Psoas muscle (tissue), 7 donors: ENCODE measurements at regions not wholly inside any gene's neighbourhood (a gene's known extent, or its start where the extent isn't known, plus 50 kb on each side); places are given as distances from the start of the nearest gene placed in this dataset.

ENCODE experiments used
- ATAC-seq, 4 donors: fragments of 200-7000 bp; cut with Tn5 transposase; one replicate each; pipeline ENCODE4 v1.9.1; 2020; ENCODE audit warnings: moderate library complexity in 3 of 4, mild to moderate bottlenecking in 2 of 4
- DNase-seq, 2 donors: peaks; one replicate each; pipeline ENCODE4 v3.0.0-alpha.2; 2020
- H3K27ac ChIP-seq: fragments of 200-600 bp; one replicate; pipeline ENCODE4 v1.8.0; 2022
- H3K27me3 ChIP-seq, 3 donors: fragments of 200-600 bp in 1 of 3; one replicate each; pipeline versions ENCODE4 v1.6.1 to v1.8.0; 2013 to 2022; ENCODE audit warnings: low read length in 2 of 3, mild to moderate bottlenecking in 2 of 3, moderate library complexity in 1 of 3; ENCODE audit not compliant: insufficient read depth in 3 of 3
- H3K36me3 ChIP-seq, 2 donors: fragments of 200-600 bp in 1 of 2; one replicate each; pipeline versions ENCODE4 v1.6.1 to v1.8.0; 2013 to 2022; ENCODE audit warnings: low read depth in 1 of 2, mild to moderate bottlenecking in 1 of 2, moderate library complexity in 1 of 2; ENCODE audit not compliant: insufficient read depth in 1 of 2
- H3K4me1 ChIP-seq: fragments of 200-600 bp; one replicate; pipeline ENCODE4 v1.8.0; 2022
- H3K4me3 ChIP-seq: fragments of 200-600 bp; one replicate; pipeline ENCODE4 v1.8.0; 2022; ENCODE audit warnings: mild to moderate bottlenecking
- H3K9me3 ChIP-seq: fragments of 200-600 bp; one replicate; pipeline ENCODE4 v1.8.0; 2022
- CTCF ChIP-seq: fragments of 200-600 bp; IDR thresholded peaks from one replicate; pipeline ENCODE4 v1.8.0; 2022; ENCODE audit warnings: antibody characterized with exemption
- WGBS, 3 donors: extraction: QIAGEN DNeasy Blood & Tissue Kit; methylation state at CpG; one replicate each; pipeline versions ENCODE4 v1.1.6 to v1.1.7; 2013; 5-methylcytosine and 5-hydroxymethylcytosine counted together
- intact Hi-C, 2 donors: fragments of 100-400 bp; cut with DNase I; formaldehyde crosslinking; loops; one replicate each; pipeline versions ENCODE4 v1.11.0 to v1.14.2; 2022
- donor health status: healthy with polysubstance abuse.
- donor health status: DM: no; HTN: no; CAD: no; lungs with moderate emphysema.
- donor health status: Bipolar disorder and iron deficiency.
- donor health status: healthy.
- donor health status: DM: yes; HTN: yes; CAD: no.
- donor health status: DM: no; HTN: no; CAD: no.
- donor health status: DM: yes; HTN: yes; CAD: no.

DNA sequence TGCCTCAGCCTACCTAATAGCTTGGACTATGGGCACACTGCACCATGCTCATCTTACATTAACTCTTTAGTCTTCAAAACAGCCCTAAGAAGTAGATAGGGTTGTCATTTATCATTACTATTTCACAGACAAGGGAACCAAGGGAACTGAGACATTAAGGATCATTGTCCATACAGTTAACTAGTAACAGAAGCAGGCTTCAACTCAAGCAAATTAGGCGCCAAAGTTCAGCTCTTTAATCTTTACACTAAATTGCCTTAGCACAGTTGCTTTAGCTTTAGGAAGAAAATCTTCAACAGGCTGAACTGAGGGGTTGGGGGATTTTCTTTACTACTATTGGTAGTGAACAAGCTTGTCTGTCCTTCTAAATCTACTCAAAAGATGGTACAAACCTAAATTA lies 68.8 kb upstream of the CAND1 start:
- 0 to 48% (median 43%) methylated on average over 1 of the region's 1 CpG for WGBS, 3 donors
- no peak overlapping the region for H3K27ac ChIP-seq
- H3K9me3 ChIP-seq: no peaks in the 10 kb centered on the region
- H3K4me3 ChIP-seq: no peak overlapping the region
- TF ChIP-seq CTCF: no peak
- intact Hi-C loops: no loop called here
- no peaks in the 10 kb centered on the region for H3K4me1 ChIP-seq
- peaks cover 0 to 2% (median 0%) of the 10 kb centered on the region in 3 donors for H3K27me3 ChIP-seq
- DNase-seq (no peak), ATAC-seq (no peak)
- H3K36me3 ChIP-seq: no peaks in the 10 kb centered on the region

DNA sequence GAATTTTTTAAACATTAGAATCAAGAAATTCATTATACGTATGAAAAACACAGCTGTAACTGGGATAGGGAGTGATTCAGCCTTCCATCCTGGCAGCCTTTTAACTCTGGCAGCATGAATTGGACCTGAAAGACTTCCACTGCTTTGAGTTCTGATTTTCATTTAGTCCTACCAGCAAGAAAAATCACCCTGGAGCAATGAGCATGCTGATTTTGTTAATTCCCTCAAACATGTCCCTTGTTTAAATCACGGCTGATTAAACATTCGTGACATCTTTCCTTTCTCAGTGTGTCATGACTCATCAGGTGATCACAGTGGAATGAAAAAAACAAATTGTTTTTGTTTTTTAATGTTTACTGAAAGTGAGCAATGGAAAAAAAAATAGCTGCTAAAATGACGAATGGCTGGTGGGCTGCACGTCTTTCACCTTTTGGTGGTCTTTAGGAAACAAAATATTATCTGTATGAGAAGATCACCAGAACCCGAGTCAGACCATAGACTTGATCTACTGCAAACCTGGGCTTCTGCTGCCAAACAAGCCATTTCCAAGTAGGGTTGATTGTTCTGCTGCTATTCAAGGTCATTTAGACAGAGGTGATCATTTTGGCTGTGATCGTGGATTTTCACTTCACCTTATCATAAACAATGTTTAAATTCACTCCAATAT lies 67.0 kb upstream of the CAND1 start:
- Histone ChIP-seq H3K9me3 (no peaks in the 10 kb centered on the region), H3K27ac (no peak overlapping the region), H3K36me3 (no peaks in the 10 kb centered on the region), H3K27me3 (peaks cover 0 to 2% (median 0%) of the 10 kb centered on the region in 3 donors), H3K4me1 (no peaks in the 10 kb centered on the region), H3K4me3 (no peak overlapping the region)
- intact Hi-C loops: no loop called here
- ATAC-seq (no peak), DNase-seq (no peak)
- TF ChIP-seq CTCF: no peak
- WGBS, 3 donors: 58 to 63% (median 59%) methylated on average over 7 of the region's 7 CpGs

- ATAC-seq (no peak), DNase-seq (no peak)
- H3K27me3 ChIP-seq: peaks cover 0 to 2% (median 0%) of the 10 kb centered on the region in 3 donors
- H3K36me3 ChIP-seq: no peaks in the 10 kb centered on the region
- no peak overlapping the region for H3K27ac ChIP-seq
- intact Hi-C loops: no loop called here
- WGBS, 3 donors: 81 to 90% (median 85%) methylated on average over 3 of the region's 3 CpGs
- H3K9me3 ChIP-seq: no peaks in the 10 kb centered on the region
- H3K4me1 ChIP-seq: no peaks in the 10 kb centered on the region
- H3K4me3 ChIP-seq: no peak overlapping the region
- no peak for TF ChIP-seq CTCF
Measured at GRCh38 chr12:67202678-67203012, 66.5 kb upstream of the CAND1 start.

DNA sequence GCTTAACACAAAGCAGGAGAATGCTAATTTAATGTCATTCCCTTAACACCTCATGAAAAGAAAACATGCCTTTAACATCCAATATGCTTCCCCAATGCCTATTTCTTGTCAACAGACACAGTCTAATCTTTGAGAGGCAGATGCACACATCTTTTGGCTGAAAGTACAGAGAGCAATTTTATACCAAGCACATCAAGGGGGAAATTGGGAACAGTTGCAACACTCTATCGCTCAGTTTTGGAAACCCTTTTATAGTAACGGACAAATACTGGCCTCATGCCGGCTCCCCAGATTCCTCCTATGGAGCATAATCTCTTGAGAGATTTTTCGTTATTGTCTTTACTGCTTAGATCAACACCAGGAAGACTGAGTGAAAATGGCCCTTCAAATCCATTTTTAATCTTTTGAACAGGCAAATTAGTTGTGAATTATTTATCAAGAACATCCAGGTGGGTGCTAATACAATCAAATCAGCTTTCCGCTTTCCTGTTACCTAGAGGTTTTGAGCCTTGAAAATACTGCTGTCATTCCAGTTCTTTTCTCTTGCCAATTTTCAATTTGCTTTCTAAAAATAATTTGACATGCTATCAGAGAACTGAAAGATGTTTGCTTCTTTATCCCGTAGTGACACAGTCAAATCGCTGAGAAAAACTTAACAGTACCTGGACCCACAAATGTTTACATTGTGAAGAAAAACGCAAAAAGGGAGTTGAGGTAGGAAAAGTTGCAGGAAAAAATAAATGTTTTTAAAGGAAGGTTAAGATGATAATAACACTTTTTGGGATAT lies 60.7 kb upstream of the CAND1 start:
- Histone ChIP-seq H3K27ac (no peak overlapping the region), H3K9me3 (no peaks in the 10 kb centered on the region), H3K4me1 (no peaks in the 10 kb centered on the region), H3K4me3 (no peak overlapping the region), H3K27me3 (peaks cover 0 to 2% (median 0%) of the 10 kb centered on the region in 3 donors), H3K36me3 (no peaks in the 10 kb centered on the region)
- ATAC-seq (no peak), DNase-seq (no peak)
- TF ChIP-seq CTCF: no peak
- WGBS, 3 donors: 53 to 60% (median 55%) methylated on average over 8 of the region's 8 CpGs
- intact Hi-C loops: no loop called here
